ENCODE measurements at regions not wholly inside any gene's neighbourhood (a gene's known extent, or its start where the extent isn't known, plus 50 kb on each side); places are given as distances from the start of the nearest gene placed in this dataset.

- DNase-seq (no peak), ATAC-seq (no peak)
- H3K4me1 Mint-ChIP-seq (ENCODE audit: low read depth), result peaks cover 24% of the 10 kb centered on the region
- CTCF ChIA-PET, result interaction anchor here (1.1 kb wide), 1 partner anchor 18 kb away, joined by 3 read pairs; no protein-coding TSS in a partner anchor
- no peak overlapping the region for H3K27ac Mint-ChIP-seq
- H3K36me3 Mint-ChIP-seq (ENCODE audit: low read depth), result no peaks in the 10 kb centered on the region
- no peak overlapping the region for H3K4me3 Mint-ChIP-seq
- no peak for TF ChIP-seq CTCF (IDR thresholded peaks at IDR 0.05)
- POLR2A ChIA-PET, result no interaction called here
- H3K27me3 Mint-ChIP-seq, result no peaks in the 10 kb centered on the region
- intact Hi-C loops (cut with micrococcal nuclease), result no loop called here
- peaks cover 1% of the 10 kb centered on the region for H3K9me3 Mint-ChIP-seq
Measured at GRCh38 chr15:58312031-58312430, 119.8 kb upstream of the LIPC start.

GRCh38 chr15:58313304-58313703 lies 118.5 kb upstream of the LIPC start:
- TF ChIP-seq CTCF (IDR thresholded peaks at IDR 0.05), result no peak
- DNase-seq (no peak), ATAC-seq (no peak)
- Mint-ChIP-seq H3K36me3 (ENCODE audit: low read depth) (no peaks in the 10 kb centered on the region), H3K27ac (peak overlapping the region; percentile 22), H3K9me3 (peaks cover 1% of the 10 kb centered on the region), H3K4me1 (ENCODE audit: low read depth) (peaks cover 24% of the 10 kb centered on the region), H3K4me3 (no peak overlapping the region), H3K27me3 (no peaks in the 10 kb centered on the region)
- POLR2A ChIA-PET, result no interaction called here
- CTCF ChIA-PET, result interaction anchor here (1.1 kb wide), 1 partner anchor 16 kb away, joined by 3 read pairs; no protein-coding TSS in a partner anchor
- intact Hi-C loops (cut with micrococcal nuclease), result no loop called here

- H3K27ac Mint-ChIP-seq, result peak overlapping the region; percentile 90
- DNase-seq (peak; percentile 24), ATAC-seq (peak; percentile 79)
- no peaks in the 10 kb centered on the region for H3K27me3 Mint-ChIP-seq
- CTCF ChIA-PET, result interaction anchor here (0.7 to 1.2 kb wide), 3 partner anchors 12 to 456 kb away, joined by 3 to 4 read pairs (median 3); no protein-coding TSS in a partner anchor
- H3K4me1 Mint-ChIP-seq (ENCODE audit: low read depth), result peaks cover 24% of the 10 kb centered on the region
- H3K4me3 Mint-ChIP-seq, result no peak overlapping the region
- POLR2A ChIA-PET, result interaction anchor here (1.0 kb wide), 1 partner anchor 18 kb away, joined by 3 read pairs; no protein-coding TSS in a partner anchor
- intact Hi-C loops (cut with micrococcal nuclease), result no loop called here
- no peaks in the 10 kb centered on the region for H3K36me3 Mint-ChIP-seq (ENCODE audit: low read depth)
- TF ChIP-seq CTCF (IDR thresholded peaks at IDR 0.05), result no peak
- peaks cover 1% of the 10 kb centered on the region for H3K9me3 Mint-ChIP-seq
Measured at GRCh38 chr15:58313810-58314592, 117.8 kb upstream of the LIPC start.

GRCh38 chr15:58314593-58315216 lies 117.1 kb upstream of the LIPC start:
- TF ChIP-seq CTCF (IDR thresholded peaks at IDR 0.05), result no peak
- intact Hi-C loops (cut with micrococcal nuclease), result no loop called here
- DNase-seq, result no peak
- ChIA-PET CTCF (interaction anchor here (0.7 to 1.2 kb wide), 3 partner anchors 13 to 456 kb away, joined by 3 to 4 read pairs (median 3); no protein-coding TSS in a partner anchor), POLR2A (interaction anchor here (1.0 kb wide), 1 partner anchor 18 kb away, joined by 3 read pairs; no protein-coding TSS in a partner anchor)
- Mint-ChIP-seq H3K27me3 (no peaks in the 10 kb centered on the region), H3K4me1 (ENCODE audit: low read depth) (peaks cover 24% of the 10 kb centered on the region), H3K27ac (peak overlapping the region; percentile 90), H3K9me3 (peaks cover 1% of the 10 kb centered on the region), H3K36me3 (ENCODE audit: low read depth) (no peaks in the 10 kb centered on the region), H3K4me3 (no peak overlapping the region)
- peak; percentile 65 for ATAC-seq

- DNase-seq (no peak), ATAC-seq (no peak)
- H3K27me3 Mint-ChIP-seq, result no peaks in the 10 kb centered on the region
- POLR2A ChIA-PET, result interaction anchor here (1.0 kb wide), 1 partner anchor 14 kb away, joined by 4 read pairs; no protein-coding TSS in a partner anchor
- CTCF ChIA-PET, result no interaction called here
- peaks cover 20% of the 10 kb centered on the region for H3K4me1 Mint-ChIP-seq (ENCODE audit: low read depth)
- no peak overlapping the region for H3K27ac Mint-ChIP-seq
- H3K36me3 Mint-ChIP-seq (ENCODE audit: low read depth), result no peaks in the 10 kb centered on the region
- no peak overlapping the region for H3K4me3 Mint-ChIP-seq
- peaks cover 3% of the 10 kb centered on the region for H3K9me3 Mint-ChIP-seq
- intact Hi-C loops (cut with micrococcal nuclease), result no loop called here
- no peak for TF ChIP-seq CTCF (IDR thresholded peaks at IDR 0.05)
Measured at GRCh38 chr15:58318517-58318916, 113.3 kb upstream of the LIPC start.
